NB4 (cell line): ENCODE measurements at regions not wholly inside any gene's neighbourhood (a gene's known extent, or its start where the extent isn't known, plus 50 kb on each side); places are given as distances from the start of the nearest gene placed in this dataset.

Experiments used
- TF ChIP-seq, protein P1 (sequence below): IDR thresholded peaks from 2 replicates; pipeline ENCODE4 v1.6.1; 2011; ENCODE audit warnings: low read depth, low read length
- TF ChIP-seq, protein P2 (sequence below): IDR thresholded peaks from one replicate; pipeline ENCODE4 v1.5.1; 2012; ENCODE audit warnings: low read depth, low read length

- TF ChIP-seq, protein P1, sequence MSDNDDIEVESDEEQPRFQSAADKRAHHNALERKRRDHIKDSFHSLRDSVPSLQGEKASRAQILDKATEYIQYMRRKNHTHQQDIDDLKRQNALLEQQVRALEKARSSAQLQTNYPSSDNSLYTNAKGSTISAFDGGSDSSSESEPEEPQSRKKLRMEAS, result no peak
- TF ChIP-seq, protein P2, sequence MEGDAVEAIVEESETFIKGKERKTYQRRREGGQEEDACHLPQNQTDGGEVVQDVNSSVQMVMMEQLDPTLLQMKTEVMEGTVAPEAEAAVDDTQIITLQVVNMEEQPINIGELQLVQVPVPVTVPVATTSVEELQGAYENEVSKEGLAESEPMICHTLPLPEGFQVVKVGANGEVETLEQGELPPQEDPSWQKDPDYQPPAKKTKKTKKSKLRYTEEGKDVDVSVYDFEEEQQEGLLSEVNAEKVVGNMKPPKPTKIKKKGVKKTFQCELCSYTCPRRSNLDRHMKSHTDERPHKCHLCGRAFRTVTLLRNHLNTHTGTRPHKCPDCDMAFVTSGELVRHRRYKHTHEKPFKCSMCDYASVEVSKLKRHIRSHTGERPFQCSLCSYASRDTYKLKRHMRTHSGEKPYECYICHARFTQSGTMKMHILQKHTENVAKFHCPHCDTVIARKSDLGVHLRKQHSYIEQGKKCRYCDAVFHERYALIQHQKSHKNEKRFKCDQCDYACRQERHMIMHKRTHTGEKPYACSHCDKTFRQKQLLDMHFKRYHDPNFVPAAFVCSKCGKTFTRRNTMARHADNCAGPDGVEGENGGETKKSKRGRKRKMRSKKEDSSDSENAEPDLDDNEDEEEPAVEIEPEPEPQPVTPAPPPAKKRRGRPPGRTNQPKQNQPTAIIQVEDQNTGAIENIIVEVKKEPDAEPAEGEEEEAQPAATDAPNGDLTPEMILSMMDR, result no peak
These were observed 116.7 kb downstream of the KLF12 start for GRCh38 chr13:74017301-74018061.
